MM.1S (cell line): ENCODE measurements at regions not wholly inside any gene's neighbourhood (a gene's known extent, or its start where the extent isn't known, plus 50 kb on each side); places are given as distances from the start of the nearest gene placed in this dataset.

ENCODE experiments used
- CTCF ChIP-seq: fragments of 300-600 bp; sonication (generic); IDR thresholded peaks from 2 replicates; pipeline ENCODE4 v1.5.1; 2016; ENCODE audit warnings: antibody characterized with exemption, low read length, mixed read lengths
- EZH2 ChIP-seq: fragments of 300-600 bp; sonication (generic); optimal IDR thresholded peaks from 2 replicates; pipeline ENCODE3; 2017; ENCODE audit warnings: low read depth, mild to moderate bottlenecking, antibody characterized with exemption, low read length, mixed read lengths
- EZH2phosphoT487 ChIP-seq: fragments of 300-600 bp; sonication (generic); IDR thresholded peaks from 2 replicates; pipeline ENCODE4 v1.6.1; 2018; ENCODE audit warnings: antibody characterized with exemption, low read length

- TF ChIP-seq CTCF: no peak
- TF ChIP-seq EZH2: no peak
- TF ChIP-seq EZH2phosphoT487: no peak
Observed at GRCh38 chr16:66265048-66265415, 101.5 kb upstream of the CDH5 start.
